ENCODE measurements at regions not wholly inside any gene's neighbourhood (a gene's known extent, or its start where the extent isn't known, plus 50 kb on each side); places are given as distances from the start of the nearest gene placed in this dataset.

GRCh38 chr5:118017536-118017935, 970.8 kb downstream of the DTWD2 start:
- TF ChIP-seq CTCF (IDR thresholded peaks at IDR 0.05): no peak
- TF ChIP-seq POLR2A (IDR thresholded peaks at IDR 0.05): no peak

All from Peyer's patch (tissue), 4 donors.